BE2C (cell line): ENCODE measurements at regions not wholly inside any gene's neighbourhood (a gene's known extent, or its start where the extent isn't known, plus 50 kb on each side); places are given as distances from the start of the nearest gene placed in this dataset.

Experiments used
- DNase-seq: peaks from one replicate; pipeline ENCODE4 v3.0.0-alpha.2; 2020
- H3K27me3 ChIP-seq: fragments of 250-450 bp; sonication (Bioruptor Pico); 2 replicates; pipeline ENCODE4 v1.5.1; 2020; ENCODE audit warnings: mild to moderate bottlenecking
- H3K36me3 ChIP-seq: fragments of 250-450 bp; sonication (Bioruptor Pico); 2 replicates; pipeline ENCODE4 v1.5.1; 2020; ENCODE audit warnings: mild to moderate bottlenecking
- H3K4me1 ChIP-seq: fragments of 250-450 bp; sonication (Bioruptor Pico); 2 replicates; pipeline ENCODE4 v1.5.1; 2020
- H3K4me3 ChIP-seq: 2 replicates; pipeline ENCODE4 v1.5.1; 2011; ENCODE audit warnings: low read depth, low read length
- H3K9me3 ChIP-seq: fragments of 250-450 bp; sonication (Bioruptor Pico); 2 replicates; pipeline ENCODE4 v1.5.1; 2020
- TF ChIP-seq, protein P1 (sequence below): IDR thresholded peaks from 2 replicates; pipeline ENCODE4 v1.5.1; 2012; ENCODE audit warnings: mild to moderate bottlenecking, low read depth, low read length

DNA sequence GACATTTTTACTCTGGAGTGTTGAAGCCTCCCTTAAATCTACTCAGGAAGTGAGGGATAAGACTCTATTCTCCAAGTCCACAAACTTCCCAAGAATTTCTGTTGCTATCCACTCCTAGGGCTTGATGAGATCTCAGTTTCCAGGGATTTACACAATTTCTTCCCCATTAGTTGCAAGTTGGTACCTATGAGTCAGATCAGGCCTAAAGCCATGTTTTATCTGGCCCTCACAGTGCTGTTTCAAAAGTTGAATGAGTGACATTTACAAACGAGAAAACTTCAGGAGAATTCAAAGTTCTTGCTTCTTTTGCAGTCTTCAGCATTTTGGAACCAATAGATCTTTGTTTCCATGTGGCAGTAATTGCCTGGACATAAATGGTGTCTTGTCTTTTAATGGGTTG lies 156.4 kb upstream of the SYT10 start:
- no peaks in the 10 kb centered on the region for H3K4me1 ChIP-seq
- no peak overlapping the region for H3K4me3 ChIP-seq
- H3K36me3 ChIP-seq, result no peaks in the 10 kb centered on the region
- TF ChIP-seq, protein P1, sequence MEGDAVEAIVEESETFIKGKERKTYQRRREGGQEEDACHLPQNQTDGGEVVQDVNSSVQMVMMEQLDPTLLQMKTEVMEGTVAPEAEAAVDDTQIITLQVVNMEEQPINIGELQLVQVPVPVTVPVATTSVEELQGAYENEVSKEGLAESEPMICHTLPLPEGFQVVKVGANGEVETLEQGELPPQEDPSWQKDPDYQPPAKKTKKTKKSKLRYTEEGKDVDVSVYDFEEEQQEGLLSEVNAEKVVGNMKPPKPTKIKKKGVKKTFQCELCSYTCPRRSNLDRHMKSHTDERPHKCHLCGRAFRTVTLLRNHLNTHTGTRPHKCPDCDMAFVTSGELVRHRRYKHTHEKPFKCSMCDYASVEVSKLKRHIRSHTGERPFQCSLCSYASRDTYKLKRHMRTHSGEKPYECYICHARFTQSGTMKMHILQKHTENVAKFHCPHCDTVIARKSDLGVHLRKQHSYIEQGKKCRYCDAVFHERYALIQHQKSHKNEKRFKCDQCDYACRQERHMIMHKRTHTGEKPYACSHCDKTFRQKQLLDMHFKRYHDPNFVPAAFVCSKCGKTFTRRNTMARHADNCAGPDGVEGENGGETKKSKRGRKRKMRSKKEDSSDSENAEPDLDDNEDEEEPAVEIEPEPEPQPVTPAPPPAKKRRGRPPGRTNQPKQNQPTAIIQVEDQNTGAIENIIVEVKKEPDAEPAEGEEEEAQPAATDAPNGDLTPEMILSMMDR, result no peak
- H3K9me3 ChIP-seq, result no peaks in the 10 kb centered on the region
- no peak for DNase-seq
- no peaks in the 10 kb centered on the region for H3K27me3 ChIP-seq

DNA sequence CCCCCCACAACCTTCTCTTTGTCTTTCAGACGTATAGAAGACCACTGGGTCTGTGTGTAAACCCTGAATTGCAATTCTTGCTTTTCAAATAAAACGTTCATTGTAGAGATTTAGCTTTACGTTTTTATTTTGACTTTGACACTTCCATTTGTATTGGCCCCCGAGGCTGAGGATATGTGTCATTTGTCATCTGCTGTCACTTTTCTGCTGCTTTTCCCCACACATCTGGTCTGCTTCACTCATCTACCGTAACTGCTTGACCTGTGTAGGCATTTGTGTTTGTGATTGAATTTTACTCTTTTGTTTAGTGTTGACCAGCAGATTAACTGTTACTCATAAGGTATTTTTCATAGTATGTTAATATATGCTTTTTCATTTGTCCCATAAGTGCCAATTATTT lies 157.2 kb upstream of the SYT10 start:
- TF ChIP-seq, protein P1, result no peak
- H3K4me1 ChIP-seq, result no peaks in the 10 kb centered on the region
- no peaks in the 10 kb centered on the region for H3K36me3 ChIP-seq
- no peaks in the 10 kb centered on the region for H3K27me3 ChIP-seq
- H3K4me3 ChIP-seq, result no peak overlapping the region
- no peak for DNase-seq
- H3K9me3 ChIP-seq, result no peaks in the 10 kb centered on the region

DNA sequence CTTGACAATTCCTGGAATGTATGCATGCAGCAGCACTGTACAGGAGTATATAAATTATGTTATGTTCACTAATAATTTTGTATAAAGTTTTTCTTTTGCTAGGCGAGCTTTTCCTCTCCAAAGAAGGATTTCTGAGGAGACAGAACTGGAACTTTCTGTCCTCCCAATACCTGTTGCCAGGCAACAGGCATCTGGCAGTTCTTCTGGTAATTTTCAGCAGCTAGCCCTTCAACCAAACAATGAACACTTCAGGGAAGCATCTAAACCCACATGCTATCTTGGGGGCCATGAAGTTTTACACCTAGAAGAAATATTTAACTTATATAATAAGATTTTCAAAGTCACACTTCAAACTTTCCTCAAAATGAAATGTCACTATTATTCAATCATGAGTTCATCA lies 162.9 kb upstream of the SYT10 start:
- no peak for DNase-seq

DNA sequence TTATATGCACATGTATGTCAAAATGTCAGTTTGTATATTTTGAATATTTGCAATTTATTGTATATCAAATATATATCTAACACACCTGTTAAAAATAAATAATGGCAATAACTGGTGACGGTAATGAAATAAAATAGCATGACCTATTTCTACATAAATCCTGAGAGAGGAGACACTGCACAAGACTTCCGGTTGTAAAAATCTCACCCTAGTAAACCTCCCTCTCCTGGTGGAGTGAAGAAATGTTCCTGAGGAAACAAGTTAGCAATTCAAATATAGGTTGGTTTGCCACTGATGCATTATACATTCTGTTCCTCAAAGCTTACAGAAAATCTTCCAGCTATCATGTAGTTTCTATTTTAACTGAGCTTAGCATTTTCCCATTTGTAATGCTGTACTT lies 166.1 kb upstream of the SYT10 start:
- DNase-seq, result no peak

More for the DNA sequence above, 162.9 kb upstream of the SYT10 start:
- TF ChIP-seq, protein P1, result no peak
- Histone ChIP-seq H3K36me3 (no peaks in the 10 kb centered on the region), H3K9me3 (no peaks in the 10 kb centered on the region), H3K4me1 (no peaks in the 10 kb centered on the region), H3K27me3 (no peaks in the 10 kb centered on the region), H3K4me3 (no peak overlapping the region)

DNA sequence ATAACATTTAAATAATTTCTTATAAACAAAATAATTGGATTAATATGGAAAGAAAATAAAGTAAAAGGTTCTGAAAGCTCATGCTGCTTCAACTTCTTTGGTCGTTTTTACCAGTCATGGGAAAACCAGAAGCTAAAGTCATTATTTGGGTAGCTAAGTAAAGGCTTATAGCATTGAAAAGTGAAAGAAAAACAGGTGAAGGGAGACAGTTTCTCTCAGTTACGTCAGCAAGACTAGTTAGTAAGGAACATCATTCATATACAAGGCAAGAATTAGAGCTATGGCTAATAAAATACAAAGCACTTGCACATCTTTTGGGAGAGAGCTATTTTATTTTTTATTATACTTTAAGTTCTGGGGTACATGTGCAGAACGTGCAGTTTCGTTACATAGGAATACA lies 170.3 kb upstream of the SYT10 start:
- Histone ChIP-seq H3K9me3 (no peaks in the 10 kb centered on the region), H3K27me3 (no peaks in the 10 kb centered on the region), H3K36me3 (no peaks in the 10 kb centered on the region), H3K4me1 (no peaks in the 10 kb centered on the region), H3K4me3 (no peak overlapping the region)
- TF ChIP-seq, protein P1, result no peak
- DNase-seq, result no peak

More for the DNA sequence above, 166.1 kb upstream of the SYT10 start:
- H3K9me3 ChIP-seq, result no peaks in the 10 kb centered on the region
- TF ChIP-seq, protein P1, result peak; percentile 30
- H3K27me3 ChIP-seq, result no peaks in the 10 kb centered on the region
- no peak overlapping the region for H3K4me3 ChIP-seq
- no peaks in the 10 kb centered on the region for H3K4me1 ChIP-seq
- H3K36me3 ChIP-seq, result no peaks in the 10 kb centered on the region

GRCh38 chr12:33614630-33615029 lies 175.0 kb upstream of the SYT10 start:
- H3K4me3 ChIP-seq, result no peak overlapping the region
- DNase-seq, result no peak
- no peaks in the 10 kb centered on the region for H3K9me3 ChIP-seq
- no peaks in the 10 kb centered on the region for H3K36me3 ChIP-seq
- H3K4me1 ChIP-seq, result no peaks in the 10 kb centered on the region
- no peaks in the 10 kb centered on the region for H3K27me3 ChIP-seq
- TF ChIP-seq, protein P1, result no peak
